OCI-LY7 (cell line): ENCODE measurements at regions not wholly inside any gene's neighbourhood (a gene's known extent, or its start where the extent isn't known, plus 50 kb on each side); places are given as distances from the start of the nearest gene placed in this dataset.

Experiments used
- CTCF ChIP-seq: fragments of 200-600 bp; sonication (generic); conservative IDR thresholded peaks from 2 replicates; pipeline ENCODE4 v1.5.1; 2014; ENCODE audit warnings: mild to moderate bottlenecking, antibody characterized with exemption, low read length, moderate library complexity, mixed read lengths
- EZH2phosphoT487 ChIP-seq: fragments of 200-600 bp; sonication (generic); IDR thresholded peaks from 2 replicates; pipeline ENCODE4 v1.6.1; 2018; ENCODE audit warnings: low read depth, borderline replicate concordance, mild to moderate bottlenecking, mixed run types, antibody characterized with exemption, low read length, moderate library complexity, mixed read lengths

- TF ChIP-seq CTCF (no peak), EZH2phosphoT487 (no peak)
Observed at GRCh38 chr1:162976628-162977027, 92.5 kb upstream of the RGS4 start.
